K562 (cell line): ENCODE measurements at regions not wholly inside any gene's neighbourhood (a gene's known extent, or its start where the extent isn't known, plus 50 kb on each side); places are given as distances from the start of the nearest gene placed in this dataset.

Source experiments
- ATAC-seq: fragments of 200-7000 bp; cut with Tn5 transposase; 3 replicates; pipeline ENCODE4 v1.9.1; 2020; ENCODE audit warnings: moderate library complexity
- BruUV-seq: library from RNA; stranded (reverse); fragments of 400-500 nt; replicated peaks from 2 replicates; lab custom pipeline; 2021; lab: Mats Ljungman, UMichigan
- CTCF ChIA-PET: fragments of 300-600 bp; formaldehyde crosslinking; extraction: SDS; loops from one replicate; lab custom pipeline; 2021; ENCODE audit warnings: low intra/inter-chr PET ratio; lab: Yijun Ruan, JAX
- POLR2A ChIA-PET: fragments of 300-600, 350-650 bp; sonication (Branson Sonifier 250); formaldehyde crosslinking; extraction: SDS; loops from one replicate; lab custom pipeline; 2021; ENCODE audit warnings: antibody characterized with exemption, inconsistent platforms; lab: Yijun Ruan, JAX
- DNase-seq, 4 experiments: peaks; one replicate each; pipeline versions ENCODE4 v3.0.0 to v3.0.0-alpha.2; 2011 to 2018; ENCODE audit warnings: low spot score in 3 of 4, mixed read lengths in 3 of 4; ENCODE audit errors: extremely low read depth in 1 of 4
- FAIRE-seq: peaks from 2 replicates; lab custom pipeline; 2011; peaks lifted over from hg19 to GRCh38; lab: Jason Lieb, UNC
- H2AFZ ChIP-seq: 2 replicates; pipeline ENCODE4 v1.6.0; 2011; ENCODE audit warnings: low read depth, low read length, control low read depth, inconsistent platforms
- H3K27ac ChIP-seq: fragments of 200-600 bp; 3 replicates; pipeline ENCODE4 v1.8.0; 2011; ENCODE audit warnings: low read depth, mild to moderate bottlenecking, control low read depth, inconsistent platforms, low read length, moderate library complexity, mixed read lengths; ENCODE audit errors: extremely low read depth
- H3K27me3 ChIP-seq, 2 experiments: fragments of 300-600 bp in 1 of 2; 2 replicates in 1 of 2; 3 replicates in 1 of 2; pipeline versions ENCODE4 v1.6.0 to v1.8.0; 2011; ENCODE audit warnings: inconsistent platforms in 2 of 2, low read length in 2 of 2, mild to moderate bottlenecking in 1 of 2, mixed read lengths in 1 of 2, moderate library complexity in 1 of 2; ENCODE audit not compliant: control insufficient read depth in 2 of 2, insufficient read depth in 2 of 2
- H3K36me3 ChIP-seq: fragments of 300-600 bp; 3 replicates; pipeline ENCODE4 v1.8.0; 2011; ENCODE audit warnings: mild to moderate bottlenecking, low read length, inconsistent platforms; ENCODE audit not compliant: control insufficient read depth, insufficient read depth
- H3K4me1 ChIP-seq, 2 experiments: fragments of 200-600 bp in 1 of 2; replicated peaks in 1 of 2; 2 replicates in 1 of 2; 3 replicates in 1 of 2; pipeline versions ENCODE4 v1.5.1 to v1.8.0; 2011; ENCODE audit warnings: inconsistent platforms in 2 of 2, low read length in 2 of 2, mild to moderate bottlenecking in 1 of 2, mixed read lengths in 1 of 2, moderate library complexity in 1 of 2; ENCODE audit not compliant: control insufficient read depth in 2 of 2, insufficient read depth in 2 of 2
- H3K4me2 ChIP-seq: 2 replicates; pipeline ENCODE4 v1.6.1; 2011; ENCODE audit warnings: low read length, control low read depth, inconsistent platforms, mixed read lengths; ENCODE audit not compliant: insufficient read depth
- H3K4me3 ChIP-seq: fragments of 200-600 bp; sonication (generic), shearing (Covaris generic); 2 replicates; pipeline ENCODE4 v1.5.1; 2016; ENCODE audit warnings: control low read depth, inconsistent platforms
- H3K79me2 ChIP-seq: fragments of 200-600 bp; 3 replicates; pipeline ENCODE4 v1.8.0; 2011; ENCODE audit warnings: low read length, inconsistent platforms; ENCODE audit not compliant: control insufficient read depth, insufficient read depth
- H3K9ac ChIP-seq, 2 experiments: 2 replicates each; pipeline versions ENCODE4 v1.6.0 to v1.6.1; 2011; ENCODE audit warnings: low read depth in 2 of 2, low read length in 2 of 2, control low read depth in 1 of 2, inconsistent platforms in 1 of 2, mild to moderate bottlenecking in 1 of 2, mixed read lengths in 1 of 2; ENCODE audit not compliant: insufficient read depth in 1 of 2
- H3K9me1 ChIP-seq: one replicate; pipeline ENCODE4 v1.6.0; 2011; ENCODE audit warnings: inconsistent platforms, mild to moderate bottlenecking, low read length, moderate library complexity; ENCODE audit not compliant: control insufficient read depth, insufficient read depth
- H3K9me3 ChIP-seq: replicated peaks from 2 replicates; pipeline ENCODE4 v1.5.1; 2011; ENCODE audit warnings: low read depth, low read length, inconsistent platforms; ENCODE audit not compliant: control insufficient read depth, insufficient read depth
- H4K20me1 ChIP-seq: replicated peaks from 2 replicates; pipeline ENCODE4 v1.6.1; 2011; ENCODE audit warnings: low read length, inconsistent platforms, mixed read lengths; ENCODE audit not compliant: control insufficient read depth, insufficient read depth
- ELK1 ChIP-seq: sonication (generic); formaldehyde crosslinking; IDR thresholded peaks from 2 replicates; pipeline ENCODE4 v1.8.1; 2022; ENCODE audit warnings: missing genetic modification reagents
- IRF1 ChIP-seq: sonication (generic); formaldehyde crosslinking; IDR thresholded peaks from 2 replicates; pipeline ENCODE4 v1.8.0; 2022; ENCODE audit warnings: missing genetic modification reagents, mild to moderate bottlenecking, borderline replicate concordance
- JUNB ChIP-seq: fragments of 450-650 bp; formaldehyde crosslinking; conservative IDR thresholded peaks from 2 replicates; pipeline ENCODE4 v1.4.0; 2020; ENCODE audit warnings: mild to moderate bottlenecking
- WGBS: fragments of 100-300 bp; shearing (Covaris generic); methylation state at CpG from one replicate; pipeline ENCODE4 v1.1.6; 2016; ENCODE audit warnings: low coverage, mixed read lengths; ENCODE audit not compliant: insufficient coverage; ENCODE audit errors: missing lambda C conversion rate; 5-methylcytosine and 5-hydroxymethylcytosine counted together
- in situ Hi-C: fragments of 300-500 bp; cut with MboI; formaldehyde crosslinking; loops from 4 replicates; pipeline ENCODE4 v1.15.0; 2018; ENCODE audit warnings: inconsistent platforms, mixed read lengths
- intact Hi-C: fragments of 100-400 bp; cut with micrococcal nuclease; formaldehyde crosslinking; loops from 2 replicates; pipeline ENCODE4 v1.14.2; 2022

- Histone ChIP-seq H2AFZ (no peak overlapping the region), H3K4me2 (no peak overlapping the region), H3K9me3 (no peaks in the 10 kb centered on the region), H3K4me1 (peaks cover 0 to 5% of the 10 kb centered on the region in 2 experiments; a peak in 1 of 5 replicates), H3K27ac (no peak overlapping the region)
- CTCF ChIA-PET, result no interaction called here
- no TSS peak for BruUV-seq
- FAIRE-seq (no peak), DNase-seq (no peak)
- in situ Hi-C loops, result loop anchor here (10.0 to 25.0 kb wide), 2 partner anchors 145 to 1617 kb away; no protein-coding TSS in a partner anchor
- intact Hi-C loops, result no loop called here
- no peak for TF ChIP-seq IRF1 (CRISPR knock-in tag)
- no peak for TF ChIP-seq JUNB (CRISPR knock-in tag)
- TF ChIP-seq ELK1 (CRISPR knock-in tag), result no peak
- TF ChIP-seq, all 486 proteins: peak for 0
- no peaks in the 10 kb centered on the region for H3K79me2 ChIP-seq
- no peaks in the 10 kb centered on the region for H3K9me1 ChIP-seq
- POLR2A ChIA-PET, result interaction anchor here (0.5 kb wide), 1 partner anchor 208 kb away, joined by 3 read pairs; no protein-coding TSS in a partner anchor
- no peak overlapping the region for H3K9ac ChIP-seq
- no peak overlapping the region for H3K4me3 ChIP-seq
- peaks cover 0 to 12% of the 10 kb centered on the region in 2 experiments; a peak in 3 of 5 replicates for H3K27me3 ChIP-seq
- no peak for ATAC-seq
- no peaks in the 10 kb centered on the region for H4K20me1 ChIP-seq
- WGBS, result 0% methylated on average over 9 of the region's 9 CpGs
- no peaks in the 10 kb centered on the region for H3K36me3 ChIP-seq
These were observed 156.6 kb downstream of the INO80D start for GRCh38 chr2:205929246-205929942.
